ENCODE measurements at regions not wholly inside any gene's neighbourhood (a gene's known extent, or its start where the extent isn't known, plus 50 kb on each side); places are given as distances from the start of the nearest gene placed in this dataset.
"Not testable (repeated sequence)": the region's sequence is repeated elsewhere in the genome, so short reads cannot be mapped to it uniquely, and the experiment has no call there.

DNA sequence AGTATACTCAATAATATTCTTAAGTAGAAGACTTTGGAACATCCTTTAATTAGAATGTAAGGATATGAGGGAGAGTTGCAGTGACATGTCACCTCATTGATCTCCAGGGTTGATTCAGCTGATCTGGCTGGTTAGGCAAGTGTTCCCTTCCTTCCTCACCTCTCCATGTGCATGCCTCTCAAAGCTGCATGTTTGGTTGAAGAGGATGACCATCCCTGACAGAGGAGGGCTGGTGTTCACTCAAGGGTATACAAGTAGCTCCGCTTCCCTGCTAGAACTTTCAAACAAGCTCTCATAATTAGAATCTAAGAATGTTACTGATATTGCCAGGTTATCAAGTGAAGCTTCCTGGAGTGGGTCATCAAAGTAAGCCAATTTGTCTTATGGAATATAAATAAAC, 341.1 kb upstream of the FLRT2 start:
- Histone ChIP-seq H3K4me2 (ENCODE audit: low read length) (no peak overlapping the region), H3K27me3 (ENCODE audit: insufficient read depth, low read depth, low read length) (no peaks in the 10 kb centered on the region), H2AFZ (ENCODE audit: low read depth, low read length) (no peak overlapping the region), H3K9ac (ENCODE audit: low read length) (no peak overlapping the region), H3F3A (ENCODE audit: insufficient read depth, low read length, poor library complexity, severe bottlenecking) (no peaks in the 10 kb centered on the region), H3K9me2 (ENCODE audit: insufficient read depth, low read length) (no peaks in the 10 kb centered on the region), H3K9me3 (ENCODE audit: low read length) (no peaks in the 10 kb centered on the region), H3K27ac (ENCODE audit: low read length) (no peak overlapping the region), H3K36me3 (ENCODE audit: insufficient read depth, low read length) (no peaks in the 10 kb centered on the region), H4K20me1 (ENCODE audit: insufficient read depth) (no peaks in the 10 kb centered on the region), H3K4me3 (ENCODE audit: low read length) (no peak overlapping the region), H3K79me2 (replicated peaks; ENCODE audit: insufficient read depth, low read length) (no peaks in the 10 kb centered on the region)
- TF ChIP-seq, protein P1, sequence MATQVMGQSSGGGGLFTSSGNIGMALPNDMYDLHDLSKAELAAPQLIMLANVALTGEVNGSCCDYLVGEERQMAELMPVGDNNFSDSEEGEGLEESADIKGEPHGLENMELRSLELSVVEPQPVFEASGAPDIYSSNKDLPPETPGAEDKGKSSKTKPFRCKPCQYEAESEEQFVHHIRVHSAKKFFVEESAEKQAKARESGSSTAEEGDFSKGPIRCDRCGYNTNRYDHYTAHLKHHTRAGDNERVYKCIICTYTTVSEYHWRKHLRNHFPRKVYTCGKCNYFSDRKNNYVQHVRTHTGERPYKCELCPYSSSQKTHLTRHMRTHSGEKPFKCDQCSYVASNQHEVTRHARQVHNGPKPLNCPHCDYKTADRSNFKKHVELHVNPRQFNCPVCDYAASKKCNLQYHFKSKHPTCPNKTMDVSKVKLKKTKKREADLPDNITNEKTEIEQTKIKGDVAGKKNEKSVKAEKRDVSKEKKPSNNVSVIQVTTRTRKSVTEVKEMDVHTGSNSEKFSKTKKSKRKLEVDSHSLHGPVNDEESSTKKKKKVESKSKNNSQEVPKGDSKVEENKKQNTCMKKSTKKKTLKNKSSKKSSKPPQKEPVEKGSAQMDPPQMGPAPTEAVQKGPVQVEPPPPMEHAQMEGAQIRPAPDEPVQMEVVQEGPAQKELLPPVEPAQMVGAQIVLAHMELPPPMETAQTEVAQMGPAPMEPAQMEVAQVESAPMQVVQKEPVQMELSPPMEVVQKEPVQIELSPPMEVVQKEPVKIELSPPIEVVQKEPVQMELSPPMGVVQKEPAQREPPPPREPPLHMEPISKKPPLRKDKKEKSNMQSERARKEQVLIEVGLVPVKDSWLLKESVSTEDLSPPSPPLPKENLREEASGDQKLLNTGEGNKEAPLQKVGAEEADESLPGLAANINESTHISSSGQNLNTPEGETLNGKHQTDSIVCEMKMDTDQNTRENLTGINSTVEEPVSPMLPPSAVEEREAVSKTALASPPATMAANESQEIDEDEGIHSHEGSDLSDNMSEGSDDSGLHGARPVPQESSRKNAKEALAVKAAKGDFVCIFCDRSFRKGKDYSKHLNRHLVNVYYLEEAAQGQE (IDR thresholded peaks at IDR 0.05; ENCODE audit: borderline replicate concordance) = no peak
- no peak for TF ChIP-seq RAD21 (conservative IDR thresholded peaks at IDR 0.05)
- TF ChIP-seq POLR2AphosphoS5 (IDR thresholded peaks at IDR 0.05) = no peak
- TF ChIP-seq TAF1 (IDR thresholded peaks at IDR 0.05; ENCODE audit: low read depth) = no peak
- no peak for TF ChIP-seq MXI1 (conservative IDR thresholded peaks at IDR 0.05; ENCODE audit: poor library complexity, severe bottlenecking)
- no peak for TF ChIP-seq SMC3 (conservative IDR thresholded peaks at IDR 0.05; ENCODE audit: poor library complexity)
- TF ChIP-seq EZH2 (IDR thresholded peaks at IDR 0.05; ENCODE audit: borderline replicate concordance, insufficient read depth, low read length, poor library complexity, severe bottlenecking) = no peak
- no peak for TF ChIP-seq EP300 (conservative IDR thresholded peaks at IDR 0.05; ENCODE audit: poor library complexity, severe bottlenecking)
- TF ChIP-seq, protein P2, sequence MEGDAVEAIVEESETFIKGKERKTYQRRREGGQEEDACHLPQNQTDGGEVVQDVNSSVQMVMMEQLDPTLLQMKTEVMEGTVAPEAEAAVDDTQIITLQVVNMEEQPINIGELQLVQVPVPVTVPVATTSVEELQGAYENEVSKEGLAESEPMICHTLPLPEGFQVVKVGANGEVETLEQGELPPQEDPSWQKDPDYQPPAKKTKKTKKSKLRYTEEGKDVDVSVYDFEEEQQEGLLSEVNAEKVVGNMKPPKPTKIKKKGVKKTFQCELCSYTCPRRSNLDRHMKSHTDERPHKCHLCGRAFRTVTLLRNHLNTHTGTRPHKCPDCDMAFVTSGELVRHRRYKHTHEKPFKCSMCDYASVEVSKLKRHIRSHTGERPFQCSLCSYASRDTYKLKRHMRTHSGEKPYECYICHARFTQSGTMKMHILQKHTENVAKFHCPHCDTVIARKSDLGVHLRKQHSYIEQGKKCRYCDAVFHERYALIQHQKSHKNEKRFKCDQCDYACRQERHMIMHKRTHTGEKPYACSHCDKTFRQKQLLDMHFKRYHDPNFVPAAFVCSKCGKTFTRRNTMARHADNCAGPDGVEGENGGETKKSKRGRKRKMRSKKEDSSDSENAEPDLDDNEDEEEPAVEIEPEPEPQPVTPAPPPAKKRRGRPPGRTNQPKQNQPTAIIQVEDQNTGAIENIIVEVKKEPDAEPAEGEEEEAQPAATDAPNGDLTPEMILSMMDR (IDR thresholded peaks at IDR 0.05; ENCODE audit: poor library complexity, severe bottlenecking) = no peak

DNA sequence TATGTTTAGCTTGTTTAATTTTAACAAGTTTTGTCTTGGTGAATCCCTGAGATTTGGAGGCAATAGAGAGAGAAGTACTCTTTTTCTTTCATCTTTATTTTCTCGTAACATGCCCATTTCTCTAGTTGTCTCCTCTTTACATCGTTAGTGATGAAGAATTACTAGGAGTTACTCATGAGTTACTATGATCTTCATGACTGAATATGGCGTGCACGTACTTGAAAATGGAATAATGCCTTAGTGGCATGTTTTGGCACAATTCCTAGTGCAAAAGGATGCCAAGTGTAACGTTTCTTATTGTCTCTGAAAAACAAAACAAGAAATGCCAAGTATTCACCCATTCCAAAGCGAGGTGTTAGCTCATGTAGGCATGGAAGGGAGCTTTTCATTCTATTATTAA, 340.7 kb upstream of the FLRT2 start:
- H3K27ac ChIP-seq (ENCODE audit: low read length); H3K79me2 ChIP-seq (replicated peaks; ENCODE audit: insufficient read depth, low read length); H4K20me1 ChIP-seq (ENCODE audit: insufficient read depth); H2AFZ ChIP-seq (ENCODE audit: low read depth, low read length); H3K4me2 ChIP-seq (ENCODE audit: low read length); H3K9ac ChIP-seq (ENCODE audit: low read length); H3K9me3 ChIP-seq (ENCODE audit: low read length); H3K27me3 ChIP-seq (ENCODE audit: insufficient read depth, low read depth, low read length); H3K9me2 ChIP-seq (ENCODE audit: insufficient read depth, low read length); H3K36me3 ChIP-seq (ENCODE audit: insufficient read depth, low read length); H3K4me3 ChIP-seq (ENCODE audit: low read length); H3F3A ChIP-seq (ENCODE audit: insufficient read depth, low read length, poor library complexity, severe bottlenecking): not testable (repeated sequence)

DNA sequence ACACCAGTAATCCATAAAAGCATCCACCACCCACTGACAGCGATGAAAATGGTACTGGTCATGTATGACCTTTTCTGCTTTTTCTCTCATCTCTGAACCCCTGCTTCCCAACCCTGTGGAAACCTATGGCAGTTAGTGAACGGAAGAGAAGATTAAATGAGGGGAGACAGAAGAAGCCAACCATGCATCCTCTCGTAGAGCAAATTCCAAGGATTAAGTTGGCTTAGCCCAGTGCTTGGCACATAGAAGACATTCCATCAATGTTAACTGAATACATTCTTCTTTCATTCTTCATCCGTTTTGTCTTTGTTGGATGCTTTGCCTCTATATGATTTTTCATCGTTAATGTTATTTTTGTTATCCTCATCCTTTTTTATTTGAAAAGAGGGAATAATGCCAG, 339.7 kb upstream of the FLRT2 start:
- H3K27ac ChIP-seq (ENCODE audit: low read length) = no peak overlapping the region
- H3K79me2 ChIP-seq (replicated peaks; ENCODE audit: insufficient read depth, low read length) = no peaks in the 10 kb centered on the region
- no peaks in the 10 kb centered on the region for H3K9me2 ChIP-seq (ENCODE audit: insufficient read depth, low read length)
- H3K4me3 ChIP-seq (ENCODE audit: low read length) = no peak overlapping the region
- H4K20me1 ChIP-seq (ENCODE audit: insufficient read depth) = no peaks in the 10 kb centered on the region
- H3K27me3 ChIP-seq (ENCODE audit: insufficient read depth, low read depth, low read length) = no peaks in the 10 kb centered on the region
- TF ChIP-seq RAD21 (conservative IDR thresholded peaks at IDR 0.05) = no peak
- no peak for TF ChIP-seq MXI1 (conservative IDR thresholded peaks at IDR 0.05; ENCODE audit: poor library complexity, severe bottlenecking)
- no peak for TF ChIP-seq TAF1 (IDR thresholded peaks at IDR 0.05; ENCODE audit: low read depth)
- no peak for TF ChIP-seq EP300 (conservative IDR thresholded peaks at IDR 0.05; ENCODE audit: poor library complexity, severe bottlenecking)
- no peak for TF ChIP-seq POLR2AphosphoS5 (IDR thresholded peaks at IDR 0.05)
- TF ChIP-seq EZH2 (IDR thresholded peaks at IDR 0.05; ENCODE audit: borderline replicate concordance, insufficient read depth, low read length, poor library complexity, severe bottlenecking) = no peak
- TF ChIP-seq, protein P1 (IDR thresholded peaks at IDR 0.05; ENCODE audit: borderline replicate concordance) = no peak
- TF ChIP-seq, protein P2 (IDR thresholded peaks at IDR 0.05; ENCODE audit: poor library complexity, severe bottlenecking) = no peak
- no peak for TF ChIP-seq SMC3 (conservative IDR thresholded peaks at IDR 0.05; ENCODE audit: poor library complexity)
- no peaks in the 10 kb centered on the region for H3F3A ChIP-seq (ENCODE audit: insufficient read depth, low read length, poor library complexity, severe bottlenecking)
- no peak overlapping the region for H3K9ac ChIP-seq (ENCODE audit: low read length)
- H3K4me2 ChIP-seq (ENCODE audit: low read length) = no peak overlapping the region
- no peaks in the 10 kb centered on the region for H3K9me3 ChIP-seq (ENCODE audit: low read length)
- H3K36me3 ChIP-seq (ENCODE audit: insufficient read depth, low read length) = no peaks in the 10 kb centered on the region
- no peak overlapping the region for H2AFZ ChIP-seq (ENCODE audit: low read depth, low read length)
